ENCODE measurements at regions not wholly inside any gene's neighbourhood (a gene's known extent, or its start where the extent isn't known, plus 50 kb on each side); places are given as distances from the start of the nearest gene placed in this dataset.

DNA sequence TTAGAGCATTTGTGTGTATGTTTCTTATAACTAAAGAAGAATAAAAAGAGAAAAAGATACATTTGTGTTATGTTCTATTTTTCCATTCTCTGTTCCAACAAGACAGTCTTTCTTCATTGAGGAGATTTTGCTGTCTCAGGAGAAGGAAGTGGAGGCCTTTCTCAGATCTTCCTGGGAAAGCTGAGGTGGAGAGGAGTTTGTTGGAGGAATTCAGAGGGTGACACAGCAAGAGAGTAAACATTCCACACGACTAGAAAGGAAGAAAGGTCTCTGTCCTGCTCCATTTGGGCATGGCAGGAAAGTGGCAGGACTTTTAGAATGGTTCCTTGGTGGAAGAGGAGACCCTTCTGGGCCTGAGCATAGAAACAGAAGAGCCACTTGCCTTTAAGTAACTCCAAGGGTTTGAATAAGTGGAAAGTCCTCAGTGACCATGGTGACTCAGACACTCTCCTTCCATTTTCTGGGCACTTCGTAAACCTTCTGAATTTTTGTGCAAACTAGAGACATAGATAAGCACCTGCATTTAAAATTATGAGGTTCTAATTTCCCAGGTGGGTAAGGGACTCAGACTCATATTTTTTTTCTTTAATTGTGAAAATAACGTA, 52.3 kb upstream of the COL5A2 start:
- no peak for TF ChIP-seq POLR2AphosphoS5 (IDR thresholded peaks at IDR 0.05)
- H3K27me3 ChIP-seq = no peaks in the 10 kb centered on the region
- intact Hi-C loops (cut with DNase I; ENCODE audit: low total_unique reads) = no loop called here

DNA sequence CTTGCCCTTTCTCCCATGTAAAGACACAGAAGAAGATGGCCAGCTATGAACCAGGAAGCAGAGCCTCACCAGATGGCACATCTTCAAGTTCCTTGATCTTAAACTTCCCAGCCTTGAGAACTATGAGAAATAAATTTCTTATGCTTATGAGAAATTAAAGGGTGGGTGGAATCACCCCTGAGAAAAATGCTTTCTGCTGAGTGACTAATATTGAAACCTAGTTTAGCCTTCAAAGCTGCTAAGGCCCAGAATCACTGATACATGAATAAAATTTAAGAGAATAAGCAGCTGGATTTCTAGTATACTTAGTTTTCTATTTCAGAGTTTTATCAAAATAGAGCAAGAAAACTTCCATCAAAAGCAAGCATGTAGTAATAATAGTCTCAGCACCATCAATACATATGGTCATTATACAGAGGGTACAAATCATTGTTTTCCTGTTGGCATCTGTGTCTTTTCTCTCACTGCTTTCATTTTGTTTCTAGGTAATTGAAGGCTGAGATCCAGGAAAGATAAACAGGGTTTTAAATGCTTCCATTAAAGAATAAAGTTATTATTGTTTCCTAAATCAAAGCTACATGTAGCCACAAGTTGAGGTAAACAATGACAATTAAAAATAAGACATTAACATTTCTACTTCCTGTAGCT, 53.3 kb upstream of the COL5A2 start:
- no peaks in the 10 kb centered on the region for H3K27me3 ChIP-seq
- H3K36me3 ChIP-seq = no peaks in the 10 kb centered on the region
- no peak for DNase-seq (ENCODE audit: low spot score in 2 of 2)
- no peaks in the 10 kb centered on the region for H3K4me1 ChIP-seq
- intact Hi-C loops (cut with DNase I; ENCODE audit: low total_unique reads) = no loop called here
- H3K9me3 ChIP-seq = no peaks in the 10 kb centered on the region
- H3K27ac ChIP-seq = no peak overlapping the region
- H3K4me3 ChIP-seq = no peak overlapping the region
- TF ChIP-seq POLR2AphosphoS5 (IDR thresholded peaks at IDR 0.05) (no peak), POLR2A (IDR thresholded peaks at IDR 0.05) (no peak)
- TF ChIP-seq, protein P1, sequence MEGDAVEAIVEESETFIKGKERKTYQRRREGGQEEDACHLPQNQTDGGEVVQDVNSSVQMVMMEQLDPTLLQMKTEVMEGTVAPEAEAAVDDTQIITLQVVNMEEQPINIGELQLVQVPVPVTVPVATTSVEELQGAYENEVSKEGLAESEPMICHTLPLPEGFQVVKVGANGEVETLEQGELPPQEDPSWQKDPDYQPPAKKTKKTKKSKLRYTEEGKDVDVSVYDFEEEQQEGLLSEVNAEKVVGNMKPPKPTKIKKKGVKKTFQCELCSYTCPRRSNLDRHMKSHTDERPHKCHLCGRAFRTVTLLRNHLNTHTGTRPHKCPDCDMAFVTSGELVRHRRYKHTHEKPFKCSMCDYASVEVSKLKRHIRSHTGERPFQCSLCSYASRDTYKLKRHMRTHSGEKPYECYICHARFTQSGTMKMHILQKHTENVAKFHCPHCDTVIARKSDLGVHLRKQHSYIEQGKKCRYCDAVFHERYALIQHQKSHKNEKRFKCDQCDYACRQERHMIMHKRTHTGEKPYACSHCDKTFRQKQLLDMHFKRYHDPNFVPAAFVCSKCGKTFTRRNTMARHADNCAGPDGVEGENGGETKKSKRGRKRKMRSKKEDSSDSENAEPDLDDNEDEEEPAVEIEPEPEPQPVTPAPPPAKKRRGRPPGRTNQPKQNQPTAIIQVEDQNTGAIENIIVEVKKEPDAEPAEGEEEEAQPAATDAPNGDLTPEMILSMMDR (IDR thresholded peaks at IDR 0.05) = no peak

More for the DNA sequence above, 52.3 kb upstream of the COL5A2 start:
- H3K36me3 ChIP-seq = no peaks in the 10 kb centered on the region
- H3K4me3 ChIP-seq = no peak overlapping the region
- H3K27ac ChIP-seq = no peak overlapping the region
- no peak for DNase-seq (ENCODE audit: low spot score in 2 of 2)
- H3K9me3 ChIP-seq = no peaks in the 10 kb centered on the region
- H3K4me1 ChIP-seq = no peaks in the 10 kb centered on the region

DNA sequence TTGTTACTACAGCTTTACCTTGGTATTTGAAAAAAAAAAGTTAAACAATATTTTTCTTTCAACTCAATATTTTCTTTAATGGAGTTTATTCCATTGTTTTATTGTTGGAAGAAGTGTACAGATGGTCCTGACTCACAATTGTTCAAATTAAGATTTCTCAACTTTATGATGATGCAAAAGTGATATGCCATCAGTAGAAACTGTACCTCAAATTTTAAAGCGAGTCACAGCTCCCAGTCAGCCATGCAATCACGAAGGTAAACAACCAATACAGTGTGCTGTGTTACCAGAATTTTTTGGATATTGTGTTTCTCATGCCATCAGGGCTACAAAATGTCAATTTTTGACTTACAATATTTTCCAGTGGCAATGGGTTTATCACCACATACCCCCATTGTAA, 54.0 kb upstream of the COL5A2 start:
- TF ChIP-seq POLR2AphosphoS5 (IDR thresholded peaks at IDR 0.05) (no peak), POLR2A (IDR thresholded peaks at IDR 0.05) (no peak)
- TF ChIP-seq, protein P1 (IDR thresholded peaks at IDR 0.05) = no peak
- intact Hi-C loops (cut with DNase I; ENCODE audit: low total_unique reads) = no loop called here
- no peak for DNase-seq (ENCODE audit: low spot score in 2 of 2)
- H3K4me3 ChIP-seq = no peak overlapping the region
- H3K9me3 ChIP-seq = no peaks in the 10 kb centered on the region
- H3K27ac ChIP-seq = no peak overlapping the region
- no peaks in the 10 kb centered on the region for H3K27me3 ChIP-seq
- no peaks in the 10 kb centered on the region for H3K4me1 ChIP-seq
- no peaks in the 10 kb centered on the region for H3K36me3 ChIP-seq

DNA sequence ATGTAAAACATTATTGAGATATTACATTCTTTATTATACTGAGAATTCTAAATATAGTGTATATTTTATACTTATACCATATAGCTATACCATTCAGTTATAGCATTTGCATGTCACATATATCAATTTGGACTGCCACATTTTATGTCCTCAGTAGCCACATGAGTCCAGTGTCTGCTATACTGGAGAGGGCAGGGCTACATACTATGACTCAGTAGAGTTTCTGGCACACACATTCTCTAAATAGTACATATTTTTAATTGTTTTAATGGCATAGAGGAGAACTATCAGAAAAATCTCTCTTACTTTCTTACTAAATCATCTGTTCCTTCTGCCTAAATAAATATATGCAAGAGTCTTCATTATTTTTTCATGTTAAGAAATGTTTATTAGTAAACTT, 55.4 kb upstream of the COL5A2 start:
- no peaks in the 10 kb centered on the region for H3K27me3 ChIP-seq
- no peaks in the 10 kb centered on the region for H3K4me1 ChIP-seq
- H3K36me3 ChIP-seq = no peaks in the 10 kb centered on the region
- intact Hi-C loops (cut with DNase I; ENCODE audit: low total_unique reads) = no loop called here
- no peaks in the 10 kb centered on the region for H3K9me3 ChIP-seq
- no peak overlapping the region for H3K27ac ChIP-seq
- TF ChIP-seq POLR2A (IDR thresholded peaks at IDR 0.05) (no peak), POLR2AphosphoS5 (IDR thresholded peaks at IDR 0.05) (no peak)
- TF ChIP-seq, protein P1 (IDR thresholded peaks at IDR 0.05) = no peak
- no peak for DNase-seq (ENCODE audit: low spot score in 2 of 2)
- H3K4me3 ChIP-seq = no peak overlapping the region

DNA sequence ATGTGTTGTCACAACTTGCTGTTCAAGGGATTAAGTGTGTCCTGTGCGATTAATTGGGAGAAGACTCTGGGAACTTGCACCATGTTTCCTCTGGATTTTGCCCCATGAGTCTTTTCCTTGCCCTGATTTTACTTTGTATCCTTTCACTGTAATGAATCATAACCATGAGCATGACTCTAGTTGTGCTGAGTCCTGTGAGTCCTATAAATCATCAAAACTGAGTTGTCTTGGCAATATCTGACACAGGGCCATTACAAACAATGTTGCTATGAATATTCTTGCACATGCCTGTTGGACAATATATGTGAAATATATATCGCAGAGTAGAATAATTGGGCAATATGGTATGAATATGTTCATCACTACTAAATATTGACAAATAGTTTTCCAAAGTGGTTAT, 56.5 kb upstream of the COL5A2 start:
- intact Hi-C loops (cut with DNase I; ENCODE audit: low total_unique reads) = no loop called here
- H3K4me1 ChIP-seq = no peaks in the 10 kb centered on the region
- TF ChIP-seq POLR2AphosphoS5 (IDR thresholded peaks at IDR 0.05) = no peak
- TF ChIP-seq POLR2A (IDR thresholded peaks at IDR 0.05) = no peak
- TF ChIP-seq, protein P1 (IDR thresholded peaks at IDR 0.05) = no peak
- no peak for DNase-seq (ENCODE audit: low spot score in 2 of 2)
- H3K27ac ChIP-seq = no peak overlapping the region
- H3K9me3 ChIP-seq = no peaks in the 10 kb centered on the region
- H3K4me3 ChIP-seq = no peak overlapping the region
- no peaks in the 10 kb centered on the region for H3K27me3 ChIP-seq
- no peaks in the 10 kb centered on the region for H3K36me3 ChIP-seq

Data from breast epithelium (tissue), 4 donors.